Ectodermal cell (in vitro differentiated cells): ENCODE measurements at regions not wholly inside any gene's neighbourhood (a gene's known extent, or its start where the extent isn't known, plus 50 kb on each side); places are given as distances from the start of the nearest gene placed in this dataset.

Experiments used
- H3K27ac ChIP-seq: 2 replicates; pipeline ENCODE4 v1.7.0; 2013; ENCODE audit warnings: mild to moderate bottlenecking, low read depth, low read length; ENCODE audit not compliant: insufficient read depth, poor library complexity, severe bottlenecking
- H3K27me3 ChIP-seq: 2 replicates; pipeline ENCODE4 v1.7.0; 2013; ENCODE audit warnings: mild to moderate bottlenecking, low read length; ENCODE audit not compliant: insufficient read depth, control insufficient read depth, poor library complexity, severe bottlenecking
- H3K36me3 ChIP-seq: one replicate; pipeline ENCODE4 v1.7.0; 2013; ENCODE audit warnings: low read length; ENCODE audit not compliant: control insufficient read depth, insufficient read depth
- H3K4me1 ChIP-seq: one replicate; pipeline ENCODE4 v1.7.0; 2013; ENCODE audit warnings: low read length; ENCODE audit not compliant: control insufficient read depth, insufficient read depth
- H3K4me3 ChIP-seq: 2 replicates; pipeline ENCODE4 v1.7.0; 2013; ENCODE audit warnings: low read depth, low read length, control low read depth; ENCODE audit not compliant: insufficient read depth
- H3K9me3 ChIP-seq: 2 replicates; pipeline ENCODE4 v1.7.0; 2013; ENCODE audit warnings: mild to moderate bottlenecking, low read length, moderate library complexity; ENCODE audit not compliant: control insufficient read depth
- WGBS, 2 experiments: methylation state at CpG; one replicate each; pipeline ENCODE4 v1.1.7; 2013; ENCODE audit warnings: missing lambda C conversion rate in 2 of 2; 5-methylcytosine and 5-hydroxymethylcytosine counted together

DNA sequence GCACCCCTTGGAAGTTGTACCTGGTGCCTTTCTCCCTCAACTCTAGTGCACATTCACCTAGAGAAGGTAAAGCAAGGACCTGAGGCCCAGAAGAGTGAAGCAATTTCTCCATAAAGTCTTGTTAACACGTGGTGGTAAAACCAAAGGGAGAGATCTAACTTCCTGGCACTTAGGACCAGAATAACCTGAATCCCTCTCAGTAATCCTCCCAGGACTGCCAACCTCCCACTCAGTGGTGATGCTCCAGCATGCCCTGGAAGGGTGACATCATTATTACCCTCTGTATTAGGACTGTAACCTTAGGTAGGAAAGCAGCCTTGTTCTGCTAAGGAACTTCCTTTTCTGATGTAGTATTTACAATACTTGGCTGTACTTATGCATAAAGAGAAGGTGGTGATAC is 330.6 kb upstream of the MARCKS start:
- 85 to 88% methylated on average over 1 of the region's 1 CpG for WGBS, 2 experiments

DNA sequence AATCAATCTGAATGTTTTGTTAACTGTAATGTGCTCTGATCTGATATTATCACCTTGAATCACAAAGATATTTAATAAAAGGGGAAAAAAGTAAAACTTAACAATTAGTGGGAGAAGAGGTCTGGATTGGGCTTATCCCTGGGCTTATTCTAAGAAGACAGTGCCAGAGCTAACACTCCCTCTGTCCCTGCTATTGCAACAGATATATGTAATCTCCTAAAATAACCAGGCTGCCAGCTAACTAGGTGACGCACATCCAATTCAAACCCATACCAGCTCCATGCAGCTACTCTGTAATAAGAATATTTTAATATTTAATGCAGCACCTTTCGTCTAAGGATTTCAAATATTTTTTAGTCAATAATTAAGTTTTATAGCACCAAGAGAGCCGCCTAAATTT is 330.1 kb upstream of the MARCKS start:
- Histone ChIP-seq H3K27me3 (no peaks in the 10 kb centered on the region), H3K27ac (no peak overlapping the region), H3K4me1 (no peaks in the 10 kb centered on the region), H3K9me3 (no peaks in the 10 kb centered on the region), H3K4me3 (no peak overlapping the region), H3K36me3 (no peaks in the 10 kb centered on the region)
- WGBS, 2 experiments: 100% methylated on average over 1 of the region's 3 CpGs

More for the DNA sequence above, 330.6 kb upstream of the MARCKS start:
- Histone ChIP-seq H3K27ac (no peak overlapping the region), H3K9me3 (no peaks in the 10 kb centered on the region), H3K4me1 (no peaks in the 10 kb centered on the region), H3K4me3 (no peak overlapping the region), H3K27me3 (no peaks in the 10 kb centered on the region), H3K36me3 (no peaks in the 10 kb centered on the region)

DNA sequence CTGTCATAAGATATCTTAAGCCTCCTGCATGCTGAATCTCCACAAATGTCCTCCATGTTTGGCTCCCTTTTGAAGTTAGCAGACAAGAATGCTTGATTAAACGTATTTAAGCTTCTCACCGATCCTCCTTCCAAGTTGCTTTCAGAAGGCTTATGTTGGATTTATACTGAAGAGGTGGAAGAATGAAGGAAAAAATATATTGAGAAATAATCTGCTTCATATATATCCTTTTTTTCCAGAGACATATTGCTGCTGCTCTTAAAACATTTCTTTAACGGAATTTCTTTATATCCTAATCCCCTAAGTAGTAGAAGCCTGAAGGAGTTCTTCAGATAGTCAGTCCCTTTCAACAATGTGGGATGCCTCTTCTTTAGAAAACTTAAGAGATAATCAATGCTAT is 329.0 kb upstream of the MARCKS start:
- Histone ChIP-seq H3K4me3 (no peak overlapping the region), H3K9me3 (no peaks in the 10 kb centered on the region), H3K36me3 (no peaks in the 10 kb centered on the region), H3K27ac (no peak overlapping the region), H3K4me1 (no peaks in the 10 kb centered on the region), H3K27me3 (no peaks in the 10 kb centered on the region)
- 96 to 100% methylated on average over 3 of the region's 3 CpGs for WGBS, 2 experiments

DNA sequence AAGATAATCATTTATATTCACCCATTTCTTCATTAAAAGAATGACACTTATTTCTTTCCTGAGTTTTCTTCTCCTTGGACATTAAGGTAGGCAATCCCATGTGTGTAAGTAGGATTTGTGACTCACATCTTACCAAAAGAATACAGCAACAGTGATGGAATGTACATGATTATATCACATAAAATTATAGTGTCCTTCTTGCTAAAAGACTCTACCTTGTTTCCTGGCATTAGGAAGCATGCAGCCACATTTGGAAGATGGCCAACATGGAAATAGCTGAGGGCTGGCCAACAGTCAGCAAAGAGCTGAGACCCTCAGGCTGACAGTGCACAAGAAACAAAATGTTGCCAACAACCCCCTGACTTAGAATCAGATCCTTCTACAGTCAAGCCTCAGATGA is 327.9 kb upstream of the MARCKS start:
- Histone ChIP-seq H3K4me3 (no peak overlapping the region), H3K9me3 (no peaks in the 10 kb centered on the region), H3K4me1 (no peaks in the 10 kb centered on the region), H3K27ac (no peak overlapping the region), H3K27me3 (no peaks in the 10 kb centered on the region), H3K36me3 (no peaks in the 10 kb centered on the region)

- H3K27ac ChIP-seq: no peak overlapping the region
- no peaks in the 10 kb centered on the region for H3K36me3 ChIP-seq
- H3K4me3 ChIP-seq: no peak overlapping the region
- WGBS, 2 experiments: 100% methylated on average over 1 of the region's 1 CpG
- H3K9me3 ChIP-seq: no peaks in the 10 kb centered on the region
- H3K27me3 ChIP-seq: no peaks in the 10 kb centered on the region
- no peaks in the 10 kb centered on the region for H3K4me1 ChIP-seq
These were observed 327.3 kb upstream of the MARCKS start for GRCh38 chr6:113529879-113530278.

DNA sequence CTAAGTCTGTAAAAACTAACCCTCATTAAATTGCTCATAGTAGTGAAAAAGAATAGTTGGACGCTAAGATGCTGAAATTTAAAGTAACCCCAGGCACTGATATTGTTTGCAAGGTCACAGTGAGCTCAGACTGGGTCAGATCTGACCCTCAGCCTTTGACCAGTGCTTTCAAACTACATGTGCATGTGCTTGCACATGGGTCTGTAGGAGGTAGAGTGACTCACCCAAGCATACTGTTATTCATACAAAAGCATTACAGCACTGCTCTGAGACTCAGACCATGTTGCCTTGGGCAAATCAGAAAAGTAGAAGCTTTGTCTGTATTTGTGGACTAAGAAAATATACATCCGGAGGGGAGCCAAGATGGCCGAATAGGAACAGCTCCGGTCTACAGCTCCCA is 326.4 kb upstream of the MARCKS start:
- Histone ChIP-seq H3K4me3 (no peak overlapping the region), H3K36me3 (no peaks in the 10 kb centered on the region)
- WGBS, 2 experiments: 91 to 95% methylated on average over 4 of the region's 4 CpGs

DNA sequence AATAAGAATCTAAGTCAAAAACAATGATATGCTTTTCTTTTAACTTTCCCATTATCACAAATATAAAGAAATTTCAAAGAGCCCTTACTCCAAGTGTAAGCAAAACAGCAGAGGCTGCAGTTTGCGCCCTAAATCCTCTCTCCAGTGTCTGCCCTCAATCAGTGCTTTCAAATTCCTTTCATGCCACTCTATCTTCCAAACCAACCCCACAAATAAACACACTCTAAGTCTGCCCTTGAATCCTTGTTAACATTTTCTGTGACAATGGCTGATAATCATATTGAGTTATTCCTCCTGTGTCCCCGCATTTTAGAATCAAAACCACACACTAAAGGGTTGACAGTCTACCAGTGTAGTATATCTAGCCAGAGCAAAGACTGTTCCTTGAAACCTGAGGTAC is 317.9 kb upstream of the MARCKS start:
- no peaks in the 10 kb centered on the region for H3K27me3 ChIP-seq
- WGBS, 2 experiments: 77% methylated on average over 2 of the region's 2 CpGs

More for the DNA sequence above, 326.4 kb upstream of the MARCKS start:
- Histone ChIP-seq H3K27me3 (no peaks in the 10 kb centered on the region), H3K9me3 (no peaks in the 10 kb centered on the region), H3K27ac (no peak overlapping the region), H3K4me1 (no peaks in the 10 kb centered on the region)

GRCh38 chr6:113539623-113540022 is 317.5 kb upstream of the MARCKS start:
- Histone ChIP-seq H3K36me3 (no peaks in the 10 kb centered on the region), H3K4me1 (peaks cover 15% of the 10 kb centered on the region), H3K9me3 (no peaks in the 10 kb centered on the region), H3K27ac (no peak overlapping the region), H3K27me3 (no peaks in the 10 kb centered on the region), H3K4me3 (no peak overlapping the region)

More for the DNA sequence above, 317.9 kb upstream of the MARCKS start:
- Histone ChIP-seq H3K4me1 (peaks cover 15% of the 10 kb centered on the region), H3K4me3 (no peak overlapping the region), H3K9me3 (no peaks in the 10 kb centered on the region), H3K36me3 (no peaks in the 10 kb centered on the region), H3K27ac (no peak overlapping the region)

DNA sequence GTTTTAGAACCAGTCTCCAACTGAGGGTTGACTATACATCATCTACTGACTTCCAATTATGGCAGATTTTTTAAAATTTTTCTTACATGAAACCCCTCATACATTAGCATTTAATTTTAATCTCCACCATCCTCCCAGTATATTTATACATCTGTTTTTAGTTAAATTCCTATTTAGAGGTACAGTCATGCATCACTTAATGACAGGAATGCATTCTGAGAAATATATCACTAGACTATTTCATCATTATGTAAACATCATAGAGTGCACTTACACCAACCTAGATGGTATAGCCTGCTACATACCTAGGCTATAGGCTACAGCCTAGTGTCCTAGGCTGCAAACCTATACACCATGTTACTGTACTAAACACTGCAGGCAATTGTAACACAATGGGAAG is 316.7 kb upstream of the MARCKS start:
- no peaks in the 10 kb centered on the region for H3K36me3 ChIP-seq
- no peaks in the 10 kb centered on the region for H3K9me3 ChIP-seq
- H3K27ac ChIP-seq: no peak overlapping the region
- H3K4me1 ChIP-seq: peaks cover 15% of the 10 kb centered on the region
- no peak overlapping the region for H3K4me3 ChIP-seq
- H3K27me3 ChIP-seq: no peaks in the 10 kb centered on the region

DNA sequence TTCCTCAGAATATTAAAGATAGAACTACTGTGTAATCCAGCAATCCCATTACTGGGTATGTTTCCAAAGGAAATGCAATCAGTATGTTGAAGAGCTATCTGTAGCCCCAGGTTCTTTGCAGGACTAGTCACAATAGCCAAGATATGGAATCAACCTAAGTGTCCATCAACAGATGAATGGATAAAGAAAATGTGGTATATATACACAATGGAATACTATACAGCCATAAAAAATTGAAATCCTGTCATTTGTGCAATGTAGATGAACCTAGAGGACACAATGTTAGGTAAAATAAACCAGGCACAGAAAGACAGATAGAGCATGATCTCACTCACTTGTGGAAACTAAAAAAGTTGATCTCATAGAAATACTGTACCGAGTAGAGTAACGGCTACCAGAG is 306.0 kb upstream of the MARCKS start:
- WGBS, 2 experiments: 92 to 93% methylated on average over 2 of the region's 2 CpGs
- H3K9me3 ChIP-seq: peaks cover 3% of the 10 kb centered on the region
- H3K4me1 ChIP-seq: no peaks in the 10 kb centered on the region
- no peak overlapping the region for H3K4me3 ChIP-seq
- H3K36me3 ChIP-seq: no peaks in the 10 kb centered on the region
- H3K27ac ChIP-seq: no peak overlapping the region
- no peaks in the 10 kb centered on the region for H3K27me3 ChIP-seq

DNA sequence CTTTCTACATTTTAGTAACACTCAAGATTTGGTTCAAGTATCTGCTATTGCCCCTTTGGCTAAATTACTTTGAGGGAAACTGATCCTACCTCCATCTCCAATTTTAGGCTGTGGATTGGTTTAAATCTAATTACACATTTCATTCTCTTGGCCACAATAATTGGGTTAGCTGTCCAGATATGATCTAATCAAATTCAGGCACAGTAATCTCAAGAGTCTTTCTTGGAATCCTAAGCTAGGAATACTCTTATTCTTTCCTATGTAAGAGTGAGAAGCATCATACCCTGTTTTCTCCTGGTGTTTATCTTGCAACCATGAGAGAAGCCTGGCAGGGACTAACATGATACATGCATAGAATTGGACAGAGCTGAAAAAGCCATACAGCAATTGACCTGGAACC is 300.4 kb upstream of the MARCKS start:
- Histone ChIP-seq H3K27me3 (no peaks in the 10 kb centered on the region), H3K4me3 (no peak overlapping the region), H3K4me1 (no peaks in the 10 kb centered on the region), H3K9me3 (no peaks in the 10 kb centered on the region), H3K27ac (no peak overlapping the region), H3K36me3 (no peaks in the 10 kb centered on the region)
